ENCODE measurements at regions not wholly inside any gene's neighbourhood (a gene's known extent, or its start where the extent isn't known, plus 50 kb on each side); places are given as distances from the start of the nearest gene placed in this dataset.

- no peak for TF ChIP-seq POLR2A (IDR thresholded peaks at IDR 0.05)
- TF ChIP-seq CTCF (IDR thresholded peaks at IDR 0.05): no peak
These were observed 1320.1 kb upstream of the GJE1 start for GRCh38 chr6:140812636-140813035.
